ENCODE measurements at regions not wholly inside any gene's neighbourhood (a gene's known extent, or its start where the extent isn't known, plus 50 kb on each side); places are given as distances from the start of the nearest gene placed in this dataset.

DNA sequence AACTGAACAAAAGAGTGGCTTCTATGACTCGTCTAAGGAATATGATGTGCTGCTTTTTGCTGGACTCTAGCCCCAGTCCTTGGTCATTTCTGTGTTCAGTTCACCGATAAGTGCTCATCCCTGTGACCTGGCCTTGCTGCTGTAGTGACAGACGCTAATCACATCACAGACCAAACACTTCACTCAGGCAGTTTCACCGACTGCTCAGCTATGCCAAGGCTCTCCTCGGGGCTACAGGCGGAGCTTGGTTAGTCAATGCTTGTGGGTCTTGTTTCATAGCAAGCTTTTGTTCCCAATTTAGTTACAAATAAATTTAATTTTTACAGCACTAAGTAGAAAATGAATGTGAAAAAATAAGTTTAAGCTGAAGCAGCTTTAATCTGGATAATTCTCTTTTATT lies 190.8 kb upstream of the PRKCQ start:
- DNase-seq (ENCODE audit: low read depth) = no peak

DNA sequence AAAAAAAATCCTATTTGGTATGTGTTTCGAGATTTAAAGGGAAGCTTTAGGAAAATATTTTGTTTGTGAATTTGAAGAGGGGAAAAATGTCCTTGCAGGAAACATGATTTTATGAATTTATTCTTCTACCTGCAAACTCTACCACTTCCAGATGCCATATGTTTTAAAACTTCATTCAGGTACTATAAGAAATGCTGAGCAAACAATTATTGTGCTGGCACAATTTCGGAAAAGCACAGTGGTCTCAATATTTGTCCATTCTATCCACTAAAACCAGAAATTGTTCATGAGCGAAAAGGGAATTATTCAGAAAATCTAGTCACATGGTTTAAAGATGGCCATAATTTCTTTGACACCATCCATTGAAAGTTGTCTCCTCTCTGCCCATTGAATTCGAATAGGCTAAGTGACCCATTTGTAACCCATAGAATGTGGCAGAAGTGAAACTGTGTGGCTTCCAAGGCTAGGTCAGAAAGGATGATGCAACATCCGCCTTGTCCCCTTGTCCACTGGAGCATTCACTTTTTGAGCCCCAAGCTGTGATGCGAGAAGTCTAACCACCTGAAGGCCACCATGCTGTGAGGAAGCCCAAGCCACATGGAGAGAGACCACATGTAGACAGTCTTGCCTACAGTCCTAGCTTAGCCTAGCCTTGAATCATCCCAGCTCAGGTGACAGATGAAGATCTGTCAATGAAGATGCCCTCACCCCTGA lies 189.8 kb upstream of the PRKCQ start:
- no peak for DNase-seq (ENCODE audit: low read depth)

DNA sequence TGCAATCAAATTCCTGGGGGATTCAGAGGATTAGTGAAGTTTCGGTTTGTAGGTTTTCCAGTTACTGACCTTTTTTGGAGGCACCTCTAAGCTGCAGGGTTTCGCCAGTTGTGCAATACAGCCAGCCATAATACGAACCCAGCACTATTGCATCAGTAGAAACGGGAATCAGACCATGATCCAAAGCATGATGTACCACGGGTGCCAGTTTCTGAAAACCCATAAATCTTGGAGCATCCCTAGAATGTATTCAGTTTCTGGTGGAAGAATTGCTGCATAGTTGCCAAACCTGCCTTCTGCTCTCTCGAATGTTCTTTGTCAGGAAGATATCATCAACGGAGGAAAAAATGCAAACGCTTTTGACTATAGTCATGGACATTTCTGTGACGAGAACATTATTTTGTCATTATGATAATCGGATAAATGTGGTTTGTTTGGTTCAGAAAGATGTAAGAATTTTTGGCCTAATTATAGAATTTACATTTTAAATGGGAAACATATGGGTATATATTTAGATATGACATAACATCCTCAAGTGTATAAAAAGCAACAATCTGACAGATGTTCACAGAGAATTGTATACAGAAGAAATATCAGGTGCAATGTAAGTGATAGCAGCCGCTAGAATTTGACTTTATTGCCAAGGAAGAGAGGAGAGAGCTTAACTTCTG lies 186.2 kb upstream of the PRKCQ start:
- no peak for DNase-seq (ENCODE audit: low read depth)

- no peak for DNase-seq (ENCODE audit: low read depth)
Measured at GRCh38 chr10:6763423-6763822, 183.3 kb upstream of the PRKCQ start.

DNA sequence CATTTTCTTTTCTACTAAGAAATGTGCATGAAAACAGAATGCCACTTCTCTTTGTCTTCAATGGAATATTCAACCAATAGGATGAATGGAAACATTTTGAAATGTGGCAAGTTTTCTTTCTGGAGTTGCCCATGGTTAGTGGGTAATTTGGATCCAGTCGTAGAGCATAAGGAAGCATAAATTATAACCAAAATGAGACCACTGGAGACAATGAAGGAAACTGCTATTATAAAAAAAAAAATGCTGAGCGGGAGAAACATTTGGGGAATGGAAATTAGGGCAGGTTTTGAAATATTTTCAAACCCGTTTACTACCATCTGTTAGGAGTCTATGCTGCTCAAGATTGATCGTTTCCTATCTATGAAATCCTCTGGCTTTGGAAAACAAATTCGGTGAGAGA lies 182.9 kb upstream of the PRKCQ start:
- DNase-seq (ENCODE audit: low read depth) = no peak

DNA sequence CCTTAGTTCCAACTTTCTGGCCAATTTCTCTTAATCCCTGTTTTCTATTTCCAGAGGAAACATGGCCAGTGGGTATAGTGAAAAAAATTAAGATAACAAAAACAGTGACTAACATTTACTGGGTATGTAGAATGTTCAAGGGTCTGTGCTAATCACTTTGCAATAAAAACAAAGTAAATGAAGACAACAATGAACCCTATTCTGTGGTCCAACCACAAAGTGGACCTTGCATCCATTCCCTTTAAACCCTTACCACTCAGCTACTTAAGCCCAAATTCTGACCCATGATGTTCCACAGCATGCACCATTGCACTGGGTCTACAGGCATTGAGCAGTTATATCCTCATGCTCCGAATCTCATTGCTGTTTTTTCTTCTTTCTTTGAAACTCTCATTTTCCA lies 179.9 kb upstream of the PRKCQ start:
- no peak for DNase-seq (ENCODE audit: low read depth)

GRCh38 chr10:6757158-6757557 lies 177.1 kb upstream of the PRKCQ start:
- DNase-seq (ENCODE audit: low read depth) = no peak

DNA sequence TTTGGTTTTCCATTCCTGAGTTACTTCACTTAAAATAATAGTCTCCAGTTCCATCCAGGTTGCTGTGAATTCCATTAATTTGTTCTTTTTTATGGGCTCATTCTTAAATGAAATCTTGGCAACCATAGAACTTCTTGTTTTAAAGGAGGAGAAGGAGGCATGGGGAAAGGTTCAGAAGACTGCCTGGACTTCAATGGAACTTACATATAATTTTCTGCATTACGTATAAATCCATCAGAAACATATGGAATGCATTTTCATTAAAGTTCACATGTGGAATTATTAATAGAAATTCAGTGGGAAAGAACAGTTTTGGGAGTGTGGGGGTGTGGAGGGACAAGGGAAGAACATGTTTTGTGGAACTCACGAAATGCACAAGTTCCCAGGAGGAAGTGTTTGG lies 176.6 kb upstream of the PRKCQ start:
- no peak for DNase-seq (ENCODE audit: low read depth)

DNA sequence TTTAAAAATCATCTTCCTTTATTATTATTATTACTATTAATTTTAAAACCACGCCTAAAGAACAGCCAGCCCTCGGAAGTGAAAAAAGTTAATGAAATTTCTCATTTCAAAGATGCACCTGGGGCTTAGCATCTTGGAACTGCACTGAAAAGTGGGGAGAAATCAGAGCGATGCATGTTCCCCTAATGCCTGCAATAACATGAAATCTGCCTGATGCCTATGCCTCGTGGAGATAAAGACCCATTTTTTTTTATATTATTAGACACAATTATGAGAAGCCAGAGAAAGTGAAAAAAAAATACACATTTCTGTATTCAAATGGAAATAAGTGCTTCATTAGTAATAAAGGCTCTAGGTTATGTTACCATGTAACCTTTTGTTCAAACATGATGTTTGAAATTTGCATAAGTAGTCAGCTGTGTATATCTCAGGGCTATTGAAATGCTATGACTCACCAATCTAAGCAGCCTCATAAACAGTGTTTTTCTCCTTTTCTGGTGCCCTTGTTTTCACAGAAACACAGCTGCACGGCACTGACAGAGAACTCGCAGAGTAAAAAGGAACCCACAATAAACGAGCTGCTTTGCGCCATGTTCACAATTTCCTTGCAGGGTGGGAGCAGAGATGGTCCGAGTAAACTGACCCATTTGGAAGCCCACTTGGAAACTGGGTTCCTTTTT lies 175.8 kb upstream of the PRKCQ start:
- no peak for DNase-seq (ENCODE audit: low read depth)

DNA sequence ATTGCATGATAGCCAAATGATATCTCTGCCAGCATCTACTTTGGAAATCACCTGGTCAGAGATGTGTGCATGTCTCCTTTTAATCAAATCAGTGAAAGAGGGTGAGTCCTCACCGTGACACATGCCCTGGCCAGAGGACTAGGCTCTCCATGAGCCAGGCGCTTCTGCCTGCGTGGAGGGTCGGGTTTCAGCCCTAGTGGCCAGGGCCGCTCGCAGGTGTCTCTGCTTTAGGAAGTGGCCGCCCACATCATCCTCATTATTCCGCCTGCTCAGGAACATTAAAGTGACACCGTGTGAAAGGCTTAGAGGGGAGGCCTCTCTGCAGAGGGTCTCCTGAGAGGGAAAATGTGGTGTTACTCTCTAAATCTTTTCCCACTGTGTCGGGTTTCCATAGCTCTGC lies 173.6 kb upstream of the PRKCQ start:
- DNase-seq (ENCODE audit: low read depth) = no peak

GRCh38 chr10:6751363-6751762 lies 171.3 kb upstream of the PRKCQ start:
- DNase-seq (ENCODE audit: low read depth) = no peak

- no peak for DNase-seq (ENCODE audit: low read depth)
Measured at GRCh38 chr10:6748981-6749635, 169.0 kb upstream of the PRKCQ start.

DNA sequence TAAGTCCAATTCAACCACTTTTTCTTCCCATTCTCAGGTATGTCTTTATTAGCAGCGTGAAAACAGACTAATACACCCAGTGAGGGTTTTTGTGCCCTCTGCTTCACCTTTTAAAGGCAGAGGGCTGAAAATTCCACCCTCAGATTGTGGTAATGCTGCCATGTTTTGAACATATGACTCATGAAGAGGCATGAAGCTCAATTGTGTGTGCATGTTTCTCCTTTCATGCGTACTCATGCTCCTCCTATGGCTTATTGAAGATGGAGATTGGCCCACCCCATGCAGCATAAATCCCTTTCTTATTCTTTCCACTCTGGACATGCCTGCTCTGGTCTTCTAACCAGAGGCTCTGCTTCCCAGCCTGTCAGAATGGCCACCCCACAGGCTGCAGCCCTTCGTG lies 168.0 kb upstream of the PRKCQ start:
- DNase-seq (ENCODE audit: low read depth) = no peak

GRCh38 chr10:6746782-6747181 lies 166.7 kb upstream of the PRKCQ start:
- no peak for DNase-seq (ENCODE audit: low read depth)

DNA sequence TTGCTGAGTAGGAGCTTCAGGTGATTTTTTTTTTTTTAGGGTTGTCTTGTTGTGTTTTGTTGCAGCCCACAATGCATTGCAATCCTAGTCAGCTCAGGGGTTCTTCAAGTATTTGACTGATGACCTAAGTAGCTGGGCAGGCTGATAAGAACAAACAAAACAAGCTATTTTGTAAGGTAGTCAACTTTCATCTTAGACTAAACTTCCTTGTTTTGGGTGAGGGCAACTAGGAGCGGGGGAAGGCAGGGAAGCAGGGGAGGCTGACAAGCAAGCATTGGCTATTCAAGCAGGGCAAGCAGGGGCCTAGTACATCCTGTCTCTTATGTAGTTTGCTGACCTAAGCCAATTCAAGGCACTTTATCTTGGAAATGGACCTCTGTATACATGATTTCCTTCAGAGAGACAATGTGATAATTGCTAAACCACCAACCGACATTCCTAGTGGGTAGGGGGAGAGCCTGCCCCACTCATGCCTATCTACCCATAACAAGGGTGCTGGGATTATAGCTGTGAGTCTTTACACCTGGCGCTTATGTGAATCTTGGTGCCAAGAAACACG lies 163.3 kb upstream of the PRKCQ start:
- DNase-seq (ENCODE audit: low read depth) = no peak

- DNase-seq (ENCODE audit: low read depth) = no peak
Measured at GRCh38 chr10:6741541-6741941, 161.5 kb upstream of the PRKCQ start.

- DNase-seq (ENCODE audit: low read depth) = no peak
Measured at GRCh38 chr10:6739530-6740174, 159.6 kb upstream of the PRKCQ start.

DNA sequence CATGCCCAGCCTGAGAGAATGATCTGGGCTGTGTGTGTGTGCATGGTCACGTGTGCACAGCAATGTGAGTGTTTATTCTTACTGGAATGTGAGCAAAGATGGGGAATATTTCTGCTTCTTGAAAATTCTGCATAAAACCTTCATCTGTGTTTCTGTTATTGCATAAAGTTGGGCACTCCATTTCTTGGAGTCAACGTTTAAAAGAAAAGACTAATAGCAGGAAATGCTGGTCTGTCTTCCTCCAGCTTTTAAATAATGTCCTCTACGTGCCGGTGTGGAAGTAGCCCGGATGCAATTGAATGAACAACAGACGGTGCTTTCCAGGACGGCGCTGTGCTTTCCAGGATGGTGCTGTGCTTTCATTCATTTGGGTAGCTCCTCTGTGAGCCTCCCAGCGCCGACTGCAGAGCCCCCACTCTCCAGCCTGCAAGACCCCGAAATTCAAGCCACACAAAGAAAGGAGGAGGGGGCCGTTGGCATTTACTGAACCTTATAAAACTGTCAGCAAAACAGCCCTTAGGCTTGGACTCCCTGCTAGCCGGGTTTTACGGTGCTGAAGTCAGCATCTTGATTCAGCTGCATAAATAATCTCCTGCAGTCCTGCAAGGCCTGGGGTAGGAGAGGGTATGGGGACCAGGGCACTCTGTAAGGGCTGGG lies 158.2 kb upstream of the PRKCQ start:
- no peak for DNase-seq (ENCODE audit: low read depth)

DNA sequence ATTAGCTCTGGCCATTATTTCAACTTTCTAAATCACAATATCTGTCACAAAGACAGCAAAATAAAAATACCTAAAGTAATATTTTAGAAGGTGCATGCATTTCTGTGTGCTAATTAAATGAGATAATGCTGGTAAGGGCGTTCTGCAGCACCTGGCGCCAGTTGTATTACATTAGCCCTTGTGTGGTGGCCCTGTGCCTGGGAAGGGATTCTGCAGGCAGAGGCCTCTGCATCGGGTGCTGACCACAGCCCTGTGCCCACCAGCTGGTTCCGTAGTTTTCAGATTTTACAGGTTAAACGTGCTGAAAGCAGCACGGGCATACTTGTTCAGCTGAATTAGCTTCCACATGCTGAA lies 157.7 kb upstream of the PRKCQ start:
- no peak for DNase-seq (ENCODE audit: low read depth)

DNA sequence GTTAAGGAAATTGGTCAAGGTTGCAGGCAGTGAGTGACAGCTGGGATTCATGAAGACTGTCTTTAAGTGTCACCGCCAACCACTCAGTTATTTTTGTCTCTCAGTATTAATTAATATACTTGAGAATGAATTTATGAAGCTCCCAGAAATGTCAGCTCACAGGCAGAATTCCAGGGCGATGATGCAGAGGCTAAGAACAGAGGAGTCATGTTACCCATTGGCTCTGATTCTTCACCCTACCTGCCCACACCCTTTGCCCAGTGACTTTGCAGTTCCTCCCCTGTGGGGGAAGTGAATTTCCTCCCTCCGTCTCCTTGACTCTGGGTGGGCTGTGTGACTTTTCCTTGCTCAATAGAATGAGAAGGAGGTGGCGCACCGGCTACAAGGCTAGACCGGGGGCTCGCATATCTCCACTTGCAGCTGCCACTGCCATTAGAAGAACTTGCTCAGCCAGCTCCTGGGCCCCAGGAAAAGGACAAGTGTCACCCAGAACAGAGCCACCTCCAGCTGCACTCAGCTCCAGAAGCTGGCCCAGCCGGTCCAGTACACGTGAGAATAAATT lies 157.1 kb upstream of the PRKCQ start:
- no peak for DNase-seq (ENCODE audit: low read depth)

GRCh38 chr10:6734286-6734685 lies 154.2 kb upstream of the PRKCQ start:
- DNase-seq (ENCODE audit: low read depth) = no peak

All from CMK (cell line).